Stomach (tissue), 8 donors: ENCODE measurements at regions not wholly inside any gene's neighbourhood (a gene's known extent, or its start where the extent isn't known, plus 50 kb on each side); places are given as distances from the start of the nearest gene placed in this dataset.
"Not testable (repeated sequence)": the region's sequence is repeated elsewhere in the genome, so short reads cannot be mapped to it uniquely, and the experiment has no call there.

Experiments
- DNase-seq, 2 donors: peaks; one replicate each; pipeline versions ENCODE4 v3.0.0 to v3.0.0-alpha.2; 2013 to 2019
- H3K27ac ChIP-seq, 5 donors: fragments of 200-600 bp in 4 of 5; sonication (generic) in 4 of 5; one replicate each; pipeline ENCODE4 v1.5.1; 2013 to 2019; ENCODE audit warnings: mild to moderate bottlenecking in 1 of 5, moderate library complexity in 1 of 5
- H3K27me3 ChIP-seq, 3 donors: fragments of 200-600 bp; sonication (generic); one replicate each; pipeline ENCODE4 v1.5.1; 2017 to 2019; ENCODE audit warnings: mixed run types in 1 of 3
- H3K36me3 ChIP-seq, 4 donors: fragments of 200-600 bp; sonication (generic); 1 replicate in 3 of 4; 2 replicates in 1 of 4; pipeline ENCODE4 v1.5.1; 2016 to 2019
- H3K4me1 ChIP-seq, 4 donors: fragments of 200-600 bp; sonication (generic); one replicate each; pipeline ENCODE4 v1.5.1; 2016 to 2019
- H3K4me3 ChIP-seq, 4 donors: fragments of 200-600 bp; sonication (generic) in 3 of 4; one replicate each; pipeline ENCODE4 v1.5.1; 2016 to 2019; ENCODE audit warnings: mild to moderate bottlenecking in 1 of 4
- H3K9me3 ChIP-seq, 4 donors: fragments of 200-600 bp; sonication (generic); one replicate each; pipeline ENCODE4 v1.5.1; 2016 to 2019
- EP300 ChIP-seq: sonication (generic); formaldehyde crosslinking; IDR thresholded peaks from one replicate; pipeline ENCODE4 v1.6.1; 2017; ENCODE audit warnings: antibody characterized with exemption
- POLR2A ChIP-seq, 4 donors: fragments of 450-650 bp; IDR thresholded peaks; one replicate each; pipeline ENCODE4 v1.6.1; 2016; ENCODE audit warnings: antibody characterized with exemption in 4 of 4, control low read depth in 2 of 4, mild to moderate bottlenecking in 1 of 4, moderate library complexity in 1 of 4
- POLR2AphosphoS5 ChIP-seq, 3 donors: sonication (generic); formaldehyde crosslinking; IDR thresholded peaks; one replicate each; pipeline ENCODE4 v1.6.1; 2016; ENCODE audit warnings: antibody characterized with exemption in 3 of 3
- WGBS, 5 donors: extraction: QIAGEN DNeasy Blood & Tissue Kit in 3 of 5; methylation state at CpG; one replicate each; pipeline versions ENCODE4 v1.1.5 to v1.1.7; 2013 to 2018; 5-methylcytosine and 5-hydroxymethylcytosine counted together
- intact Hi-C: fragments of 100-400 bp; cut with DNase I; formaldehyde crosslinking; loops from one replicate; pipeline ENCODE4 v1.15.1; 2023; ENCODE audit warnings: low total_unique reads
- TF ChIP-seq, protein P1 (sequence below), 7 experiments: fragments of 450-650 bp in 4 of 7; fragments of 200-600 bp in 3 of 7; sonication (generic) in 3 of 7; IDR thresholded peaks; one replicate each; pipeline ENCODE4 v1.5.1; 2016 to 2019; ENCODE audit warnings: antibody characterized with exemption in 7 of 7, control low read depth in 2 of 7, mild to moderate bottlenecking in 1 of 7
- donor health status: healthy with polysubstance abuse.
- donor health status: Bipolar disorder and iron deficiency.
- donor health status: healthy.

- Histone ChIP-seq H3K36me3 (no peaks in the 10 kb centered on the region), H3K4me3 (no peak overlapping the region), H3K27me3 (no peaks in the 10 kb centered on the region), H3K9me3 (no peaks in the 10 kb centered on the region), H3K4me1 (peaks cover 0 to 17% (median 3%) of the 10 kb centered on the region in 4 donors), H3K27ac (no peak overlapping the region)
- peak in 1 of 2 donors; percentile 56 for DNase-seq
- WGBS, 5 donors: 32 to 69% (median 52%) methylated on average over 1 of the region's 1 CpG
- no peak for TF ChIP-seq POLR2AphosphoS5 (IDR thresholded peaks at IDR 0.05)
- no peak for TF ChIP-seq POLR2A (IDR thresholded peaks at IDR 0.05)
- TF ChIP-seq, protein P1, sequence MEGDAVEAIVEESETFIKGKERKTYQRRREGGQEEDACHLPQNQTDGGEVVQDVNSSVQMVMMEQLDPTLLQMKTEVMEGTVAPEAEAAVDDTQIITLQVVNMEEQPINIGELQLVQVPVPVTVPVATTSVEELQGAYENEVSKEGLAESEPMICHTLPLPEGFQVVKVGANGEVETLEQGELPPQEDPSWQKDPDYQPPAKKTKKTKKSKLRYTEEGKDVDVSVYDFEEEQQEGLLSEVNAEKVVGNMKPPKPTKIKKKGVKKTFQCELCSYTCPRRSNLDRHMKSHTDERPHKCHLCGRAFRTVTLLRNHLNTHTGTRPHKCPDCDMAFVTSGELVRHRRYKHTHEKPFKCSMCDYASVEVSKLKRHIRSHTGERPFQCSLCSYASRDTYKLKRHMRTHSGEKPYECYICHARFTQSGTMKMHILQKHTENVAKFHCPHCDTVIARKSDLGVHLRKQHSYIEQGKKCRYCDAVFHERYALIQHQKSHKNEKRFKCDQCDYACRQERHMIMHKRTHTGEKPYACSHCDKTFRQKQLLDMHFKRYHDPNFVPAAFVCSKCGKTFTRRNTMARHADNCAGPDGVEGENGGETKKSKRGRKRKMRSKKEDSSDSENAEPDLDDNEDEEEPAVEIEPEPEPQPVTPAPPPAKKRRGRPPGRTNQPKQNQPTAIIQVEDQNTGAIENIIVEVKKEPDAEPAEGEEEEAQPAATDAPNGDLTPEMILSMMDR (IDR thresholded peaks at IDR 0.05): no peak
- no peak for TF ChIP-seq EP300
- intact Hi-C loops: no loop called here
Measured at GRCh38 chr6:112939563-112939962, 592.4 kb downstream of the RFPL4B start.

DNA sequence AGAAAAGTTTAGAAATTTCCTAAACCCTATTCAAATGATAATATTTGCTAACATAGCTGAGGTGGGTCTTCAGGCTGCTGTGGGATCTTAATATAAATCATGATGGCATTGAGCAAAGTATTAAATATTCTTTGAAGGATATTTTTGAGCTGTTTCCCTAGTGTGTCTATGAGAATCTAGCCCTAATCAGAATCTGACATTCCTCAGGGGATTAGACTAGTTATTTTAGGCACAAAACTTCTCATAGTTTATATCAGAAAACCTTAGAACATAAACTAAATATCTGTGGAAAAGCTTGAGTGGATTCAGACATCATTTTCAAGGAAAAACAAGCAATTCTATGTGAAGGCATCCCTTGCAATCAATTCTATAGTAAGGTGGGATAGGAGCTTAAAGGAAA, 594.5 kb downstream of the RFPL4B start:
- no peaks in the 10 kb centered on the region for H3K9me3 ChIP-seq
- TF ChIP-seq EP300: no peak
- no peak for TF ChIP-seq POLR2AphosphoS5 (IDR thresholded peaks at IDR 0.05)
- TF ChIP-seq POLR2A (IDR thresholded peaks at IDR 0.05): no peak
- TF ChIP-seq, protein P1 (IDR thresholded peaks at IDR 0.05): no peak
- H3K27me3 ChIP-seq: no peaks in the 10 kb centered on the region
- intact Hi-C loops: no loop called here
- H3K36me3 ChIP-seq: no peaks in the 10 kb centered on the region
- no peak overlapping the region for H3K4me3 ChIP-seq
- DNase-seq: no peak
- H3K27ac ChIP-seq: no peak overlapping the region
- peaks cover 0 to 17% (median 3%) of the 10 kb centered on the region in 4 donors for H3K4me1 ChIP-seq

DNA sequence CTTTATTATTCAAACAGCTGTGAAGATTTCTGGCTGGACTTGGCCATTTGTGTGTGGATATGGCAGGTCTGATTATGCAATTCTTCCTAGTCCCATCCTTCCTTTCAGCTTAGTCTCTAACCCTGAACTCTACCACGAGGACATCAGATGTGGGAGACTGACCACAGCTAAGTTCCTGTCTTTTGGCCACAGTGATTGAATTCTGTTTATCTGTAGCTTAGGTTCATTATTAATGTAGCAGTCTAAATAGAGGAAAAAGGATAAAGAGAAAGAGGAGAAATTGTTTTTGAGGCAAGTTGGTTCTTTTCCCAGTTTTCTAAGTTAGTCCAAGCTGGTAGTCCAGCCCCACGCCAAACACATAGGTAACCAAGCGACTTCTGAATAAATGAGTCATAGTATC, 598.9 kb downstream of the RFPL4B start:
- WGBS, 5 donors: 58 to 77% (median 67%) methylated on average over 3 of the region's 3 CpGs
- Histone ChIP-seq H3K9me3 (no peaks in the 10 kb centered on the region), H3K27me3 (no peaks in the 10 kb centered on the region), H3K4me1 (peaks cover 0 to 6% (median 0%) of the 10 kb centered on the region in 4 donors), H3K27ac (no peak overlapping the region), H3K36me3 (no peaks in the 10 kb centered on the region), H3K4me3 (no peak overlapping the region)
- intact Hi-C loops: no loop called here
- DNase-seq: no peak
- no peak for TF ChIP-seq POLR2A (IDR thresholded peaks at IDR 0.05)
- peak in 1 of 3 donors; percentile 13 for TF ChIP-seq POLR2AphosphoS5 (IDR thresholded peaks at IDR 0.05)

DNA sequence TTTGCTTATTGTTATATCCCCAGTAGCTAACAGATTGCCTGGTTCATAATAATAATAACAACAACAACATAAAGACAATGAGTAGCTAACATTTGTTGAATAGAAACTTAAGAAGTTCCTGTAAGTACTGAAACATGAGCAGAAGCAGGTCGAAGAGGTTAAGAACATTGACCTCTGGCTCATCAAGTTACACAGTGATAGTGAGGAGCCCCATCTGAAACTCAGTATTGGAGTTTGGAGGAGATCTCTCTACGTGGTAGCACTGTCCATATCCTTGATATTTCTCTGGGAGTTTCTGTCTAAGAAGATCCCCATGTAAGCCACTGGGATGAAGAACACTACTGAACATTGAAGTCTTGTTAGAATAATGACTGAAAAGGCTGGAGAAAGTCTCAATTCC, 600.4 kb downstream of the RFPL4B start:
- no peaks in the 10 kb centered on the region for H3K9me3 ChIP-seq
- no peak for TF ChIP-seq EP300
- no peak for TF ChIP-seq POLR2AphosphoS5 (IDR thresholded peaks at IDR 0.05)
- no peak for TF ChIP-seq POLR2A (IDR thresholded peaks at IDR 0.05)
- TF ChIP-seq, protein P1 (IDR thresholded peaks at IDR 0.05): no peak
- H3K36me3 ChIP-seq: no peaks in the 10 kb centered on the region
- no peak overlapping the region for H3K27ac ChIP-seq
- intact Hi-C loops: no loop called here
- 69 to 84% (median 71%) methylated on average over 2 of the region's 2 CpGs for WGBS, 5 donors
- no peaks in the 10 kb centered on the region for H3K27me3 ChIP-seq
- no peak for DNase-seq
- no peak overlapping the region for H3K4me3 ChIP-seq
- H3K4me1 ChIP-seq: no peaks in the 10 kb centered on the region

DNA sequence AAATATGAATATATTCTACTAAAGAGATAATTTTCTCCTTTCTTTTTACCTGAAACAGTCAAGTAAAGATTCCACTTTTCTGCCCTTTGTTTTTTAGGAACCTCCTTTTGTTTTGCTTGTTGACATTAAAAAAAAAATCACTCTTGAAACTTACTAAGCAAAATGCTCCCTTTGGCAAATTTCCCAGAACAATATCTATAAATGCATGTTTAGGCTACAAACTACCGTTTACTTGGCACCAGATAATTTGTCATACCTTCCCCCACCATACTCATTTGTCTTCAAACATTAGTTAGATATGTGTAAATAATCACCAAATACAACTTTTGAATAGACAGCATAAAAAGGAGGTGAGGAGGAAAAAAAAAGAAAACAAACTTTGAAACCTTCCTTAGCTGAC, 604.7 kb downstream of the RFPL4B start:
- intact Hi-C loops: no loop called here
- H3K4me3 ChIP-seq: no peak overlapping the region
- no peaks in the 10 kb centered on the region for H3K27me3 ChIP-seq
- H3K27ac ChIP-seq: no peak overlapping the region
- no peaks in the 10 kb centered on the region for H3K36me3 ChIP-seq
- H3K9me3 ChIP-seq: no peaks in the 10 kb centered on the region
- DNase-seq: peak in 1 of 2 donors; percentile 16
- WGBS, 5 donors: 15 to 31% (median 25%) methylated on average over 1 of the region's 1 CpG
- TF ChIP-seq EP300 (no peak), POLR2AphosphoS5 (IDR thresholded peaks at IDR 0.05) (no peak), POLR2A (IDR thresholded peaks at IDR 0.05) (no peak)
- TF ChIP-seq, protein P1 (IDR thresholded peaks at IDR 0.05): no peak
- H3K4me1 ChIP-seq: peaks cover 0 to 6% (median 2%) of the 10 kb centered on the region in 4 donors

GRCh38 chr6:112955743-112956142, 608.6 kb downstream of the RFPL4B start:
- intact Hi-C loops, H3K4me3 ChIP-seq, H3K27me3 ChIP-seq, H3K36me3 ChIP-seq, DNase-seq, H3K27ac ChIP-seq, H3K9me3 ChIP-seq: not testable (repeated sequence)
- H3K4me1 ChIP-seq: peaks cover 0 to 14% (median 6%) of the 10 kb centered on the region in 4 donors
- 72 to 99% (median 93%) methylated on average over 3 to 4 of the region's 4 CpGs for WGBS, 5 donors
